GM12873 (cell line): ENCODE measurements at regions not wholly inside any gene's neighbourhood (a gene's known extent, or its start where the extent isn't known, plus 50 kb on each side); places are given as distances from the start of the nearest gene placed in this dataset.

Experiments used
- TF ChIP-seq, protein P1 (sequence below): IDR thresholded peaks from 2 replicates; pipeline ENCODE4 v1.5.1; 2012; ENCODE audit warnings: low read depth, mild to moderate bottlenecking, moderate library complexity, low read length, control low read depth; ENCODE audit not compliant: insufficient read depth; ENCODE audit errors: missing control alignments

DNA sequence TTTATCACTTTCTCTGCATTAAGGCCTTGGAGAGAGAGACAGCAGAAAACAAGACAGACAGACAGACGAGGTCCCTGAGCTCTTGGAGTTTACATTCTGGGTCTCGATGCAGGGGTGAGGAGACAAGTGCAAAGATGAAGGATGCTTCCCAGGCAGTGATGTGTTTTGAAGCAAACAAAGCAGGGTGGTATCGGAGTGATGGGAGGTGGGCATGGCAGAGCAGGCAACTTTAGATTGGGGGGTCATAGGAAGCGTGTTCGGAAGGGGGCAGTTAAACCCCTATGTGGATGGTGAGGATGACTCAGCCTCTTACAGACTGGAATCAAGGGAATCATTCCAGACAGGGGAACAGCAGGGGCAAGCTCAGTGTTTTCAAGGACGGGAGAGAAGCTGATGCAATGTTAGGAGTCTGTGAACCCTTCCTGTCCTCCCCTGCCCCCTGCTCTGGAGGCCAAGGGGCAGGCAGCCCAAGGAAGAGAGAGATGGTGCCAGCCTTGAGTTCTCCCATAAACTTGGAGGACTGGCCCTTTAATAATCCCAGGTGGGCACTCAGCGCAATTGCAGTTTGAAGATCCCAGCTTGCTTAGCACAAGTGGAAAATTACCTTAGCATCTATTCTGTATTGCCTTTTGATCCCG lies 180.2 kb downstream of the CHST1 start:
- TF ChIP-seq, protein P1, sequence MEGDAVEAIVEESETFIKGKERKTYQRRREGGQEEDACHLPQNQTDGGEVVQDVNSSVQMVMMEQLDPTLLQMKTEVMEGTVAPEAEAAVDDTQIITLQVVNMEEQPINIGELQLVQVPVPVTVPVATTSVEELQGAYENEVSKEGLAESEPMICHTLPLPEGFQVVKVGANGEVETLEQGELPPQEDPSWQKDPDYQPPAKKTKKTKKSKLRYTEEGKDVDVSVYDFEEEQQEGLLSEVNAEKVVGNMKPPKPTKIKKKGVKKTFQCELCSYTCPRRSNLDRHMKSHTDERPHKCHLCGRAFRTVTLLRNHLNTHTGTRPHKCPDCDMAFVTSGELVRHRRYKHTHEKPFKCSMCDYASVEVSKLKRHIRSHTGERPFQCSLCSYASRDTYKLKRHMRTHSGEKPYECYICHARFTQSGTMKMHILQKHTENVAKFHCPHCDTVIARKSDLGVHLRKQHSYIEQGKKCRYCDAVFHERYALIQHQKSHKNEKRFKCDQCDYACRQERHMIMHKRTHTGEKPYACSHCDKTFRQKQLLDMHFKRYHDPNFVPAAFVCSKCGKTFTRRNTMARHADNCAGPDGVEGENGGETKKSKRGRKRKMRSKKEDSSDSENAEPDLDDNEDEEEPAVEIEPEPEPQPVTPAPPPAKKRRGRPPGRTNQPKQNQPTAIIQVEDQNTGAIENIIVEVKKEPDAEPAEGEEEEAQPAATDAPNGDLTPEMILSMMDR: no peak

DNA sequence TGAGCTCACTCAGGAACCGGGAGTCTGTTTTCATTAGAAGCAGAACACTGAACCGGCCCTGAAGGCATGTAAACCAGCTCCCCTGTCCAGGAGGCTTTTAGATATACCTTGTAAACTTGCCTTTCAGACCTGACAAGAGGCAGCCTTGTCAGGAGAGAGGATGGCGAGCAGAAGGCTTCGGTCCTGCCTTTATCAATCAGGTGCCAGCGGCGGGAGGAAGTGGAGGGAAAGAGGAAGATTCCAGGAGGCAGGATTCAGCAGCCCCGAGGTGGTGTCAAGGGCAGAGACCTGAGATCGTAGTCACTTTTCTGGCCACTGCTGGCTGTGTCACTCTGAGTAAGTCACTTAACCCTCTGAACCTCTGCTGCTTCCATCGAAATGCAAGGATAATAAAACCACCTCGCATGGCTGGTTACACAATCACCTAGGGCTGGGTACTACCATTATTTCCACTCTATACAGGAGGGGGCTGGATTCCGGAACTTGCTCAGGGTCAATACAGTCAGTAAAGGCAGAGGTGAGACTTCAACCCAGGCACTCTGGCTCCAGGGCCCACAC lies 181.0 kb downstream of the CHST1 start:
- TF ChIP-seq, protein P1: no peak

DNA sequence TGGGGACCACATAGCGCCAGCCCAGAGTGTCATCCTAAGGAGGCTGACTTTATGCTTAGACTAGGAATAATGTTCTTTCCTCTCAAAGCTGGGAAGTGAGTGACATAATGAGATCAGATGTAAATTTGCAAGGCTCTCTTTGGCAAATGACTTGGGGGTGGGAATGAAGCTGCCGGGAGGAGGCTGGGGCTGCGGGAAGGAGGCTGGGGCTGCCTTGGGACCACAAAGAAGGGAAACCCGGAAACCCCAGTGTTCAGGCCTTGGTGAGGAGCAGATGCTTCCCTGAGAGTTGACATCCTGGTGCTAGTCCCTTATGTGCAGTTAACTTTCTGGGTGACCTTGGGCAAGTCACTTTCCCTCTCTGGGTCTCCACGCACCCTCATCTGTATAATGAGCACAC lies 182.0 kb downstream of the CHST1 start:
- TF ChIP-seq, protein P1: no peak

DNA sequence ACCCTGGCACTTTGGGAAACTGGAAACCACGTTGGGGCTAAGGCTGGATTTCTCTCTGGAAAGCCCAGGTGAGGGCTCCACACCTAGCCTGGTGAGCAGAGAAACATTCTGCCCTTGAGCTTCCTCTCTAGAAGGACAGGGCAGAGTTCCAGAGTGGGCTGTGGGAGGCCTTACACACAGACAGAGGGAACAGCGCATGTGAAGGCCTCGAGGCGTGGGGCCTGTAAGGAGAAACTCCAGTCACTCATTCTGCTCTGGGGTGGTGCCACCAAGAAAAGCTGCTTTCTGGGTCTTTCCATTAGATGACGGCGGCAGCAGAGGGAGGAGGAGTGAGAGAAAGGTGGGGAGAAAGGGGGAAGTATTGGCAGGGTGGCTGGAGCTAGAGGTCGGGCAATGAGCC lies 183.1 kb downstream of the CHST1 start:
- TF ChIP-seq, protein P1: no peak

DNA sequence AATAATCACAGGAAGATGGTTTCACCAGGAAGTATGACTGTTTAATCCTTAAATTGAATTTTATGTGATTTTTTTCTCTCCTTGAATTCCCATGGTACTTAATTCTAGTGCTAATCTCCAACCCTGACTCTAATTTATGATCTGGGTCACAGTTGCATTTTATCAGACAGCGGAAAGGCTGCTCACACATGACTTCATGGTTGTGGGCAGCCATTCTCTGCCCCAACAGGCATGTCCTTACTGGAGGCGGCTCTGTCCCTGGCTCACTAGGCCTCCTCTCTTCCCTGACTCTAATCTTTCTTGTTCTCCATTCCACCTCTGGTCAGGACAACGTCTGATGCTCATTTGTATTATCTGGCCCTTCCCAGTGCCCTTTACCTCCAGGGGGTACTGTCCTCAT lies 184.4 kb downstream of the CHST1 start:
- TF ChIP-seq, protein P1: no peak

DNA sequence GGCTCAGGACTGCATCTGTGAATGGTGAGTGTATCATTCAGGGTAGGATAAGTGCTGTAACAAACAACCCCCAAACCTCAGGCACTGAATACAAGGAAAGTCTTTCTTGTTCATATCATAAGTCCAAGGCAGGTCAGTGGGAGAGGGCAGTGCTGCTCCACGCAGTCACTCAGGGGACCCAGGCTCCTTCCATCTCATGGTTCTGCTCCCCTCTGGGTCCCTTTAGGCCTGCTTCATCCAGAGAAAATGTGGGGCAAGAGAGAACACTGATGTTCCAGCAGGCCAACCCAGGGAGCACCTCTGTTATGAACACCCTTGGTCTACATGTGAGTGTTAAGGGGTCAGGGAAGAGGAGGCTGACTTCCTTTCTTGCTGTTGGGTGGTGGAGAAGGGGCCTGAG lies 187.8 kb downstream of the CHST1 start:
- TF ChIP-seq, protein P1: no peak

DNA sequence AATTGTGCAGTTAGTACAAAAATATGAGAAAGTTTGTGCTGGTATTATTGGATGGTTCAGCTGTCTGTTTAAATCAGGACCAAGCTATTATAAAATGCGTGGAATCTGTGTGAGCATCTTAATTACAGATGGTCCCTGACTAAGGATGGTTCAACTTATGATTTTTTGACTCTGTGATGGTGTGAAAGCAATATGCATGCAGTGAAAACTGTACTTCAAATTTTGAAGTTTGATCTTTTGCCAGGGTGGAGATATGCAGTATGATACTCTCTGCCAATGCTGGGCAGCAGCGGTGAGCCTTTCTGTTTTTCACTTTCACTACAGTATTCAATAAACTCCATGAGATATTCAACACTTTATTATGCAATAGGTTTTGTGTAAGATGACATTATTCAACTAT lies 189.3 kb downstream of the CHST1 start:
- TF ChIP-seq, protein P1: no peak
